ENCODE measurements at regions not wholly inside any gene's neighbourhood (a gene's known extent, or its start where the extent isn't known, plus 50 kb on each side); places are given as distances from the start of the nearest gene placed in this dataset.

DNA sequence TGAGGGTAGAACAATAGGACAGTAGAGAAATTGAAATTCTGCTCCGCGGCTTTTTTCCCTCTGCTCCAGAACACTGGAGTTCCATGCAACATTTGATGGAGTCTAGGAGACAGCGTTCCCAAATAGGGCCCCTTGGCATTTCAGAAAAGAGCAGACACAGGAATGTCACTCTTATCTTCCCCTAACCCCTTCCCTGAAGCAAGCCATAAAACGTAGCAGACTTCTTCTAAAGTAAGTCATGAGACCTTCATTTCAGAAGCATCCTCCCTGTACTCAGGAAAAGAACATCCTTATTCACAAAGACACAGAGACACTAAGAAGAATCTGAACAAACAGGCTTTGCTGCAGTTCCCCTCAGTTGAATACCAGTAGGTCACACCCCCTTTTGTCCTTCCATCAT, 296.1 kb upstream of the SOX9 start:
- H3K27ac ChIP-seq: no peak overlapping the region
- TF ChIP-seq ZFX (IDR thresholded peaks at IDR 0.05) (no peak), CTCF (conservative IDR thresholded peaks at IDR 0.05) (no peak)

- H3K27ac ChIP-seq: no peak overlapping the region
- TF ChIP-seq CTCF (conservative IDR thresholded peaks at IDR 0.05): no peak
- TF ChIP-seq ZFX (IDR thresholded peaks at IDR 0.05): no peak
These were observed 295.1 kb upstream of the SOX9 start for GRCh38 chr17:71825687-71826086.

DNA sequence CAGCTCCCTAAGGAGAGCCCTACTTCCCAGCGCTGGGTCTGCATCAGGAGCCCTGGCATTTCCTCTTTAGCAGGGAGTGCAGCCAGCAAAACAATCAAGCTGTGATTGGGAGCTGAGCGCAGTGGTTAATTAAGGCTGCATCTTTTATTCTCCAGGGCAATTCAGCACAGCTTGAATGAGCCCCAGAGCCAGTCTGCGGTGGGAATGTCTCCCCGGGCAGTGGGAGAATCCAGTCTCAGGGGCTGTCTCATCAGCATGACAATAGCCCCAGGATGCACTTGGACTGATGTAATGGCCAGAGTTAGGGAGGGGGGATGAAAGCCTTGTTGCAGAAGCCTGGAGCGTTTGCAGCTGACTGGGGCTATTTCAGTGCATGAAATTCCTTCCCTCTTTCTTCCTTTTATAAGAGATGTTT, 292.6 kb upstream of the SOX9 start:
- TF ChIP-seq CTCF (conservative IDR thresholded peaks at IDR 0.05): no peak
- no peak overlapping the region for H3K27ac ChIP-seq

- H3K27ac ChIP-seq: no peak overlapping the region
- TF ChIP-seq ZFX (IDR thresholded peaks at IDR 0.05) (no peak), CTCF (conservative IDR thresholded peaks at IDR 0.05) (no peak)
These were observed 290.0 kb upstream of the SOX9 start for GRCh38 chr17:71830866-71831265.

GRCh38 chr17:71842986-71843385, 277.8 kb upstream of the SOX9 start:
- no peak overlapping the region for H3K27ac ChIP-seq
- TF ChIP-seq ZFX (IDR thresholded peaks at IDR 0.05) (no peak), CTCF (conservative IDR thresholded peaks at IDR 0.05) (no peak)

DNA sequence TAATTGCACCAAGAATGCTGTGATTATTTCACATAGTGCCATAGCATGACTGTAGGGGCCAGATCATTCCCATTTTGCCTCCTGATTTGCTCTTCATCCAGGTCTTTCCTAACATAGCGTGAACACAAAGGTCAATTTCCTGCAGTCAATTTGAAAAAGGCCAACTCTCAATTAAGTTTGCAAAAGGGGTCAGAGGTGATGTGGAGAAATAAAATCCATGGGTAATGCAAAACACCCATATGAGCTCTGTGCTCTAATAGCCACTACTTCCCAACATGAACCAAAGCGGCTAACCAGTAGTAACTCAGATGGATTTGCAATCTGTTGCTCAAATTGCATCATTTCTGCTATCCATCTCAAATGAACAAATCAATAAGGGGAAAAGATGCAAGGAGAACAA, 275.5 kb upstream of the SOX9 start:
- no peak for TF ChIP-seq ZFX (IDR thresholded peaks at IDR 0.05)
- no peak for TF ChIP-seq CTCF (conservative IDR thresholded peaks at IDR 0.05)
- no peak overlapping the region for H3K27ac ChIP-seq

- H3K27ac ChIP-seq: no peak overlapping the region
- TF ChIP-seq CTCF (conservative IDR thresholded peaks at IDR 0.05) (no peak), ZFX (IDR thresholded peaks at IDR 0.05) (no peak)
These were observed 274.2 kb upstream of the SOX9 start for GRCh38 chr17:71846561-71847110.
